Right lobe of liver (tissue), 6 donors: ENCODE measurements at regions not wholly inside any gene's neighbourhood (a gene's known extent, or its start where the extent isn't known, plus 50 kb on each side); places are given as distances from the start of the nearest gene placed in this dataset.

Experiments
- ATAC-seq, 4 donors: fragments of 200-7000 bp; cut with Tn5 transposase; one replicate each; pipeline ENCODE4 v1.9.1; 2020; ENCODE audit warnings: mild to moderate bottlenecking in 4 of 4, moderate library complexity in 4 of 4
- DNase-seq, 3 donors: peaks; one replicate each; pipeline ENCODE4 v3.0.0-alpha.2; 2020
- H3K27ac ChIP-seq, 3 donors: fragments of 200-600 bp; one replicate each; pipeline ENCODE4 v1.8.0; 2022
- H3K27me3 ChIP-seq, 2 donors: fragments of 200-600 bp; one replicate each; pipeline ENCODE4 v1.8.0; 2022
- H3K36me3 ChIP-seq, 4 donors: fragments of 200-600 bp; sonication (generic) in 1 of 4; one replicate each; pipeline versions ENCODE4 v1.5.1 to v1.8.0; 2017 to 2022; ENCODE audit warnings: control low read depth in 1 of 4
- H3K4me1 ChIP-seq, 4 donors: fragments of 200-600 bp; sonication (generic) in 1 of 4; one replicate each; pipeline versions ENCODE4 v1.5.1 to v1.8.0; 2017 to 2022; ENCODE audit warnings: control low read depth in 1 of 4
- H3K4me3 ChIP-seq, 3 donors: fragments of 200-600 bp; one replicate each; pipeline ENCODE4 v1.8.0; 2022
- H3K9me3 ChIP-seq, 4 donors: fragments of 200-600 bp; sonication (generic) in 1 of 4; one replicate each; pipeline versions ENCODE4 v1.5.1 to v1.8.0; 2017 to 2022; ENCODE audit warnings: control low read depth in 1 of 4
- POLR2A ChIP-seq: fragments of 450-650 bp; IDR thresholded peaks from one replicate; pipeline ENCODE4 v1.6.1; 2017; ENCODE audit warnings: antibody characterized with exemption, mild to moderate bottlenecking
- WGBS: methylation state at CpG from one replicate; pipeline ENCODE4 v1.1.6; 2018; ENCODE audit warnings: low coverage, low lambda C conversion rate; ENCODE audit not compliant: insufficient coverage; ENCODE audit errors: missing lambda C conversion rate; 5-methylcytosine and 5-hydroxymethylcytosine counted together
- intact Hi-C, 2 donors: fragments of 100-400 bp; cut with DNase I; formaldehyde crosslinking; loops; one replicate each; pipeline versions ENCODE4 v1.11.2 to v1.14.1; 2022
- TF ChIP-seq, protein P1 (sequence below), 4 donors: fragments of 200-600 bp in 3 of 4; fragments of 450-650 bp in 1 of 4; IDR thresholded peaks; one replicate each; pipeline versions ENCODE4 v1.5.1 to v1.8.0; 2016 to 2022; ENCODE audit warnings: antibody characterized with exemption in 4 of 4, mild to moderate bottlenecking in 2 of 4
- donor health status: DM: no; HTN: yes; CAD: no.
- donor health status: DM: no; HTN: no; CAD: no.
- donor health status: DM: no; HTN: no; CAD: no.
- donor health status: DM: no; HTN: yes; CAD: no.
- donor health status: DM: no; HTN: yes; CAD: no.

GRCh38 chr6:150800674-150801314, 64.7 kb upstream of the MTHFD1L start:
- Histone ChIP-seq H3K27me3 (no peaks in the 10 kb centered on the region), H3K27ac (no peak overlapping the region), H3K36me3 (peaks cover 0 to 6% (median 2%) of the 10 kb centered on the region in 4 donors), H3K4me1 (no peaks in the 10 kb centered on the region), H3K4me3 (no peak overlapping the region), H3K9me3 (no peaks in the 10 kb centered on the region)
- TF ChIP-seq POLR2A, result no peak
- TF ChIP-seq, protein P1, sequence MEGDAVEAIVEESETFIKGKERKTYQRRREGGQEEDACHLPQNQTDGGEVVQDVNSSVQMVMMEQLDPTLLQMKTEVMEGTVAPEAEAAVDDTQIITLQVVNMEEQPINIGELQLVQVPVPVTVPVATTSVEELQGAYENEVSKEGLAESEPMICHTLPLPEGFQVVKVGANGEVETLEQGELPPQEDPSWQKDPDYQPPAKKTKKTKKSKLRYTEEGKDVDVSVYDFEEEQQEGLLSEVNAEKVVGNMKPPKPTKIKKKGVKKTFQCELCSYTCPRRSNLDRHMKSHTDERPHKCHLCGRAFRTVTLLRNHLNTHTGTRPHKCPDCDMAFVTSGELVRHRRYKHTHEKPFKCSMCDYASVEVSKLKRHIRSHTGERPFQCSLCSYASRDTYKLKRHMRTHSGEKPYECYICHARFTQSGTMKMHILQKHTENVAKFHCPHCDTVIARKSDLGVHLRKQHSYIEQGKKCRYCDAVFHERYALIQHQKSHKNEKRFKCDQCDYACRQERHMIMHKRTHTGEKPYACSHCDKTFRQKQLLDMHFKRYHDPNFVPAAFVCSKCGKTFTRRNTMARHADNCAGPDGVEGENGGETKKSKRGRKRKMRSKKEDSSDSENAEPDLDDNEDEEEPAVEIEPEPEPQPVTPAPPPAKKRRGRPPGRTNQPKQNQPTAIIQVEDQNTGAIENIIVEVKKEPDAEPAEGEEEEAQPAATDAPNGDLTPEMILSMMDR (IDR thresholded peaks at IDR 0.05), result no peak
- DNase-seq (no peak), ATAC-seq (no peak)
- WGBS, result 74% methylated on average over 8 of the region's 8 CpGs
- intact Hi-C loops, result no loop called here

DNA sequence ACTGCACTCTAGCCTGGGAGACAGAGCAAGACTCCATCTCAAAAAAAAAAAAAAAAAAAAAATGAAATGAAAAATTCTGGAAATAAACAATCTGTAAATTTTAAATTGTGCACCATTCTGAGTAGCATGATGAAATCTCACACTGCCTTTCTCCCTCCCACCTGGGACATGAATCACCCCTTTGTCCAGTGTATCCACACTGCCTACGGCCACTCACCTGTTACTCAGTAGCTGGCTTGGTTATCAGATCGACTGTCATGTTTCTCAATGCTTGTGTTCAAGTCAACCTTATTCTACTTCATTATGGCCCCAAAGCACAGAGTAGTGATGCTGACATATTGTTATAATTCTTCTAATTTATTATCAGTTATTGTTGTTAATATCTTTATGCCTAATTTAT, 58.7 kb upstream of the MTHFD1L start:
- ATAC-seq, result no peak
- TF ChIP-seq, protein P1 (IDR thresholded peaks at IDR 0.05), result no peak
- 40% methylated on average over 2 of the region's 2 CpGs for WGBS
- H3K27me3 ChIP-seq, result no peaks in the 10 kb centered on the region
- H3K36me3 ChIP-seq, result peaks cover 0 to 13% (median 3%) of the 10 kb centered on the region in 4 donors
- intact Hi-C loops, result no loop called here
- no peak for DNase-seq
- no peak overlapping the region for H3K27ac ChIP-seq
- no peaks in the 10 kb centered on the region for H3K9me3 ChIP-seq
- no peak overlapping the region for H3K4me3 ChIP-seq
- H3K4me1 ChIP-seq, result no peaks in the 10 kb centered on the region

DNA sequence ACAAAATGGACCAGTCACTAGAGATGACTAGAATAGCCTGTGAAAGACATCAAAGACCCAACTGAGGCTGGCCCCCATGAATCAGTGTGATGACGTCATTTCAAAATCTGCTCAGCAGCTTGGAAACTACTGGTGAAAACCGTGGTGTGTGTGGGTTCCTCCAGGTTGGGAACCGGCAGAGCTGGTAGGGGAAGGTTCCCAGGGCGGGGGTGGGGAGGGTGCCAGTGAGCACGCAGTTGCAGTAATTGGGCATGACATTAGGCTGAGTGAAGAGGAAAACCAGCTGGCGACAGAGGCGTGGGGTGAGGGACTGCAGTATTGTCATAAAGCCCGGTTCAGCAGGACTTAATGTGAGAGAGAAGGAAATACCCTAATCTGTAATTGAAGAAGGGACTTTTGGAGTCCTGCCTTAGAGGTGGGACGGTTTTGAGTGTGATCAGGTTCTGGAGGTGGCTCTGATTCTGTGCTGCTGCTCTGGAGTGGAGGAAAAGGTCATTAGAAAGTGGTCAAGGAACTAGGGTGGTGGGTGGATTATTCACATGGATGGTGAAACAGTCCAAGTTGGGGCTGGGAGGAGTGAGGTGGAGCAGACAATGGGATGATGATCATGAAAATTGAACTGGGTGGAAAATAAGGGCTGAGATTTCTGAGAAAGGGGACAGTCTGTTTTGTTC, 52.0 kb upstream of the MTHFD1L start:
- H3K27me3 ChIP-seq, result no peaks in the 10 kb centered on the region
- TF ChIP-seq, protein P1 (IDR thresholded peaks at IDR 0.05), result no peak
- TF ChIP-seq POLR2A, result no peak
- no peak overlapping the region for H3K27ac ChIP-seq
- 65% methylated on average over 7 of the region's 9 CpGs for WGBS
- DNase-seq (no peak), ATAC-seq (no peak)
- no peak overlapping the region for H3K4me3 ChIP-seq
- no peaks in the 10 kb centered on the region for H3K9me3 ChIP-seq
- peaks cover 0 to 11% (median 3%) of the 10 kb centered on the region in 4 donors for H3K36me3 ChIP-seq
- H3K4me1 ChIP-seq, result no peaks in the 10 kb centered on the region
- intact Hi-C loops, result loop anchor here (5.0 to 10.0 kb wide), 2 partner anchors 389 to 396 kb away; no protein-coding TSS in a partner anchor

DNA sequence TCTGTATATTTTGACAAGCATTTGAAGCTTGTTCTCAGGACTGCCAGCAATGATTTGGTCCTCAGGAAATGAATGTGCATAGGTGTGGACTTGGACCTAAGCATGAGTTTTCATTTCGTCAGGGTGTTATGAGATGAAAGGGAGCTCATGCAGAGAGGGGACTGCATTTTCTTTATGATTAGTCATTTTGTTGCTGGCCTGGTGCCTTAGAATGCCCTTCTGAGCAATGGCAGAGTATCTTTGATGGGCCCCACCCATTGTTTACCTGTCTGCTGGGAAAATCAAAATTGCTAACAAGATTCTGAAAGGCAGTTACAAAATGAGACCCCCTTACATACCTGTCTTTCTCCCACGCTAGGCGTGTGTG, 51.5 kb upstream of the MTHFD1L start:
- H3K4me3 ChIP-seq, result no peak overlapping the region
- no peak for DNase-seq
- H3K9me3 ChIP-seq, result no peaks in the 10 kb centered on the region
- H3K27me3 ChIP-seq, result no peaks in the 10 kb centered on the region
- no peaks in the 10 kb centered on the region for H3K4me1 ChIP-seq
- 59% methylated on average over 3 of the region's 3 CpGs for WGBS
- H3K27ac ChIP-seq, result no peak overlapping the region
- peak in 1 of 4 donors; percentile 31 for ATAC-seq
- TF ChIP-seq, protein P1 (IDR thresholded peaks at IDR 0.05), result no peak
- TF ChIP-seq POLR2A, result no peak
- peaks cover 0 to 13% (median 3%) of the 10 kb centered on the region in 4 donors for H3K36me3 ChIP-seq
- intact Hi-C loops, result loop anchor here (5.0 to 10.0 kb wide), 2 partner anchors 389 to 397 kb away; no protein-coding TSS in a partner anchor
